MM.1S (cell line): ENCODE measurements at regions not wholly inside any gene's neighbourhood (a gene's known extent, or its start where the extent isn't known, plus 50 kb on each side); places are given as distances from the start of the nearest gene placed in this dataset.

Experiments used
- EZH2 ChIP-seq: fragments of 300-600 bp; sonication (generic); optimal IDR thresholded peaks from 2 replicates; pipeline ENCODE3; 2017; ENCODE audit warnings: low read depth, mild to moderate bottlenecking, antibody characterized with exemption, low read length, mixed read lengths
- TF ChIP-seq, protein P1 (sequence below): fragments of 300-600 bp; sonication (generic); IDR thresholded peaks from 2 replicates; pipeline ENCODE4 v1.5.1; 2016; ENCODE audit warnings: antibody characterized with exemption, low read length, mixed read lengths

DNA sequence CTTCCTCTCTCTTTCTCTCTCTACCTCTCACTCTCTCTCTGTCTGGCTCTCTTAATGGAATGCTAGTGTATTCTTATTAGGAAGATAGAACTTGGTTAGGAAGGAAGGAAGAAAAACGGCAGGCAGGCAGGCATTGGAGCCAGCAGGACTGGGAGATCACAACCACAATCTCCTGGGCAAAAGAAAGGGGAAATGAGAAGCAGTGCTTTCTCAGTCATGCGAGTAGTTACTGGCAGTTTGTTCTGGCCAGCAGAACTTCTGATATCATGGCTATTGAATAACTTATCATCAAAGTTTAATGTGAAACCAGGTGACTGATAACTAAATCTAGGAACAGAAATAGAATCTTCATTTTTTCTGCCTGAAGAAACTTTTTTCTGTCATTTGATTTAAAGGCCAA, 60.9 kb upstream of the PAGE1 start:
- TF ChIP-seq, protein P1, sequence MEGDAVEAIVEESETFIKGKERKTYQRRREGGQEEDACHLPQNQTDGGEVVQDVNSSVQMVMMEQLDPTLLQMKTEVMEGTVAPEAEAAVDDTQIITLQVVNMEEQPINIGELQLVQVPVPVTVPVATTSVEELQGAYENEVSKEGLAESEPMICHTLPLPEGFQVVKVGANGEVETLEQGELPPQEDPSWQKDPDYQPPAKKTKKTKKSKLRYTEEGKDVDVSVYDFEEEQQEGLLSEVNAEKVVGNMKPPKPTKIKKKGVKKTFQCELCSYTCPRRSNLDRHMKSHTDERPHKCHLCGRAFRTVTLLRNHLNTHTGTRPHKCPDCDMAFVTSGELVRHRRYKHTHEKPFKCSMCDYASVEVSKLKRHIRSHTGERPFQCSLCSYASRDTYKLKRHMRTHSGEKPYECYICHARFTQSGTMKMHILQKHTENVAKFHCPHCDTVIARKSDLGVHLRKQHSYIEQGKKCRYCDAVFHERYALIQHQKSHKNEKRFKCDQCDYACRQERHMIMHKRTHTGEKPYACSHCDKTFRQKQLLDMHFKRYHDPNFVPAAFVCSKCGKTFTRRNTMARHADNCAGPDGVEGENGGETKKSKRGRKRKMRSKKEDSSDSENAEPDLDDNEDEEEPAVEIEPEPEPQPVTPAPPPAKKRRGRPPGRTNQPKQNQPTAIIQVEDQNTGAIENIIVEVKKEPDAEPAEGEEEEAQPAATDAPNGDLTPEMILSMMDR: no peak
- no peak for TF ChIP-seq EZH2
